Nephron progenitor cell (in vitro differentiated cells): ENCODE measurements at regions not wholly inside any gene's neighbourhood (a gene's known extent, or its start where the extent isn't known, plus 50 kb on each side); places are given as distances from the start of the nearest gene placed in this dataset.
"Not testable (repeated sequence)": the region's sequence is repeated elsewhere in the genome, so short reads cannot be mapped to it uniquely, and the experiment has no call there.

Source experiments
- DNase-seq: peaks from one replicate; pipeline ENCODE4 v3.0.0; 2021
- H3K27ac Mint-ChIP-seq: 2 replicates; pipeline ENCODE4 v1.8.0; 2021; ENCODE audit warnings: mild to moderate bottlenecking, moderate library complexity, mixed read lengths
- H3K27me3 Mint-ChIP-seq: 2 replicates; pipeline ENCODE4 v1.8.0; 2021; ENCODE audit warnings: mild to moderate bottlenecking, low read depth, mixed read lengths; ENCODE audit not compliant: poor library complexity
- H3K36me3 Mint-ChIP-seq: 2 replicates; pipeline ENCODE4 v1.8.0; 2021; ENCODE audit warnings: low read depth, mixed read lengths
- H3K4me1 Mint-ChIP-seq: 2 replicates; pipeline ENCODE4 v1.8.0; 2021; ENCODE audit warnings: mixed read lengths
- H3K4me3 Mint-ChIP-seq: 2 replicates; pipeline ENCODE4 v1.8.0; 2021; ENCODE audit warnings: mild to moderate bottlenecking, moderate library complexity, mixed read lengths
- H3K9me3 Mint-ChIP-seq: 2 replicates; pipeline ENCODE4 v1.8.0; 2021; ENCODE audit warnings: mild to moderate bottlenecking, moderate library complexity, mixed read lengths
- TF ChIP-seq, protein P1 (sequence below): fragments of 200-600 bp; sonication (generic); IDR thresholded peaks from 2 replicates; pipeline ENCODE4 v1.5.0; 2021; ENCODE audit warnings: antibody characterized with exemption

GRCh38 chrX:130467936-130468335 is 66.1 kb downstream of the RBMX2 start:
- no peak overlapping the region for H3K27ac Mint-ChIP-seq
- H3K4me3 Mint-ChIP-seq, result no peak overlapping the region
- no peak for DNase-seq
- H3K9me3 Mint-ChIP-seq, result peaks cover 7% of the 10 kb centered on the region
- TF ChIP-seq, protein P1, sequence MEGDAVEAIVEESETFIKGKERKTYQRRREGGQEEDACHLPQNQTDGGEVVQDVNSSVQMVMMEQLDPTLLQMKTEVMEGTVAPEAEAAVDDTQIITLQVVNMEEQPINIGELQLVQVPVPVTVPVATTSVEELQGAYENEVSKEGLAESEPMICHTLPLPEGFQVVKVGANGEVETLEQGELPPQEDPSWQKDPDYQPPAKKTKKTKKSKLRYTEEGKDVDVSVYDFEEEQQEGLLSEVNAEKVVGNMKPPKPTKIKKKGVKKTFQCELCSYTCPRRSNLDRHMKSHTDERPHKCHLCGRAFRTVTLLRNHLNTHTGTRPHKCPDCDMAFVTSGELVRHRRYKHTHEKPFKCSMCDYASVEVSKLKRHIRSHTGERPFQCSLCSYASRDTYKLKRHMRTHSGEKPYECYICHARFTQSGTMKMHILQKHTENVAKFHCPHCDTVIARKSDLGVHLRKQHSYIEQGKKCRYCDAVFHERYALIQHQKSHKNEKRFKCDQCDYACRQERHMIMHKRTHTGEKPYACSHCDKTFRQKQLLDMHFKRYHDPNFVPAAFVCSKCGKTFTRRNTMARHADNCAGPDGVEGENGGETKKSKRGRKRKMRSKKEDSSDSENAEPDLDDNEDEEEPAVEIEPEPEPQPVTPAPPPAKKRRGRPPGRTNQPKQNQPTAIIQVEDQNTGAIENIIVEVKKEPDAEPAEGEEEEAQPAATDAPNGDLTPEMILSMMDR, result no peak
- no peaks in the 10 kb centered on the region for H3K27me3 Mint-ChIP-seq
- H3K36me3 Mint-ChIP-seq, result no peaks in the 10 kb centered on the region
- no peaks in the 10 kb centered on the region for H3K4me1 Mint-ChIP-seq

GRCh38 chrX:130468395-130468923 is 66.7 kb downstream of the RBMX2 start:
- H3K36me3 Mint-ChIP-seq, result no peaks in the 10 kb centered on the region
- no peak for DNase-seq
- TF ChIP-seq, protein P1, result no peak
- H3K9me3 Mint-ChIP-seq, result peaks cover 7% of the 10 kb centered on the region
- no peaks in the 10 kb centered on the region for H3K4me1 Mint-ChIP-seq
- H3K4me3 Mint-ChIP-seq, result no peak overlapping the region
- H3K27ac Mint-ChIP-seq, result no peak overlapping the region
- no peaks in the 10 kb centered on the region for H3K27me3 Mint-ChIP-seq

DNA sequence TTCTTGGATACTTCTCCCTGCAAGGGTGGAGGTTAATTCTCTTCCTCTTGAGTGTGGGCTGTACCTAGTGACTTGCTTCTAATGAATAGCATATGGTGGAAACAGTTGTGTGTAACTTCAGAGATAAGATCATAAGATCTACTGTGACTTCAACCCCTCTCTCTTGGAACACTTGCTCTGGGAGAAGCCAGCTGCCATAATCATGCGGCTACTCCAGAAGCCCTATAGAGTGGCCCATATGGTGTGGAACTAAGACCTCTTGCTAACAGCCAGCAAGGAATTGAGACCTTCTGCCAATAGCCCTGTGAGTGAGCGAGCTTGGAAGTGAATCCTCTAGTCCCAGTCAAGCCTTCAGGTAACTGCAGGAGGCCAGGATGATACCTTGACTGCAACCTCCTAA is 81.1 kb downstream of the RBMX2 start:
- Mint-ChIP-seq H3K27ac (no peak overlapping the region), H3K36me3 (no peaks in the 10 kb centered on the region), H3K4me3 (no peak overlapping the region), H3K4me1 (no peaks in the 10 kb centered on the region), H3K27me3 (peaks cover 3% of the 10 kb centered on the region), H3K9me3 (no peaks in the 10 kb centered on the region)
- TF ChIP-seq, protein P1, result no peak
- no peak for DNase-seq

DNA sequence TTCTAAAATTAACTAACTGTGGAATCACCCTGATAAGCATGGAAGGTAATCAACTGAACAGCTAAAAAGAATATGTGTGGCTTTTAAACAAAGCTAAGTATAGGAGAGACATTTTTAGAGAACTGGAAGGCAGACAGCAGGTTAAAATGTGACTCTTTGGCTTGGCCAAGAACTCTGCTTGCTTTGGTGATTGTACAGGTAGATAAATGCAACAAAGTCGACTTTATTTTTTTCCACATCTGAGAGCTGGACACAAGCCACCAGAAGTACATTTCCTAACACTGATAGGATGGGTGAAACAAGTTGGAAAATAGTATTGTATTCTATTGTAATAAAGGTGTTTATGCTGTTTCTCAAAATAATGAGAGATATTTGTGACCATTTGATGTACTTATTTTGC is 84.1 kb downstream of the RBMX2 start:
- H3K4me3 Mint-ChIP-seq, result no peak overlapping the region
- H3K27ac Mint-ChIP-seq, result no peak overlapping the region
- no peaks in the 10 kb centered on the region for H3K4me1 Mint-ChIP-seq
- no peaks in the 10 kb centered on the region for H3K9me3 Mint-ChIP-seq
- DNase-seq, result no peak
- TF ChIP-seq, protein P1, result no peak
- peaks cover 3% of the 10 kb centered on the region for H3K27me3 Mint-ChIP-seq
- H3K36me3 Mint-ChIP-seq, result no peaks in the 10 kb centered on the region

- H3K27me3 Mint-ChIP-seq, result peaks cover 11% of the 10 kb centered on the region
- H3K36me3 Mint-ChIP-seq, DNase-seq, H3K4me3 Mint-ChIP-seq, H3K9me3 Mint-ChIP-seq, H3K27ac Mint-ChIP-seq, H3K4me1 Mint-ChIP-seq: not testable (repeated sequence)
Observed at GRCh38 chrX:130495502-130495901, 93.7 kb downstream of the RBMX2 start.

DNA sequence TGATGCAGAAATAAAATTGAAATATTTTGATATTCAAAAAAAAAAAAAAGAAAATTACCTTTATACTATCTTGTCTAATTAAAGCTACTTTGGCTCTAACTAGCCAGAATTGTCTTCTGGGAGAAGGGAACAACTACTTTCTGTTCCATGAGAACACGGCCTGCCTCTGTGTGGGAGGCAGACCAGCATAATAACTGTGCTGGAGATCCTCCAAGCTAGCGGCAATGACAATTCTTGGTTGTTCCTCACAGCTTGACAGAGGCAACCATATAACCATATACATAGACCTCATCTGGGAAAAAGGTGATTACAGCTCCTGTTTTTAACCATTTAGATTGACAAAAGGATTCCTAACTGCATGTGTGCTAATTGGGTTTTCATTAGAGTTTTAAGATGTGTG is 95.7 kb downstream of the RBMX2 start:
- H3K9me3 Mint-ChIP-seq, result no peaks in the 10 kb centered on the region
- no peaks in the 10 kb centered on the region for H3K36me3 Mint-ChIP-seq
- TF ChIP-seq, protein P1, result no peak
- H3K27ac Mint-ChIP-seq, result no peak overlapping the region
- H3K4me3 Mint-ChIP-seq, result no peak overlapping the region
- DNase-seq, result no peak
- no peaks in the 10 kb centered on the region for H3K4me1 Mint-ChIP-seq
- H3K27me3 Mint-ChIP-seq, result peaks cover 11% of the 10 kb centered on the region
